Globus pallidus (tissue), 1 donor: ENCODE measurements at regions not wholly inside any gene's neighbourhood (a gene's known extent, or its start where the extent isn't known, plus 50 kb on each side); places are given as distances from the start of the nearest gene placed in this dataset.

Experiments used
- DNase-seq: peaks from one replicate; pipeline ENCODE4 v3.0.0-alpha.2; 2015; ENCODE audit warnings: low spot score

GRCh38 chr6:126607289-126607688 lies 267.4 kb downstream of the CENPW start:
- DNase-seq, result no peak

- DNase-seq, result no peak
Observed at GRCh38 chr6:126608681-126609080, 268.8 kb downstream of the CENPW start.

GRCh38 chr6:126614642-126615504 lies 275.0 kb downstream of the CENPW start:
- DNase-seq, result no peak

GRCh38 chr6:126616866-126617265 lies 277.0 kb downstream of the CENPW start:
- no peak for DNase-seq

- no peak for DNase-seq
Observed at GRCh38 chr6:126618639-126619343, 278.9 kb downstream of the CENPW start.

- DNase-seq, result no peak
Observed at GRCh38 chr6:126620719-126621118, 280.8 kb downstream of the CENPW start.

GRCh38 chr6:126625019-126625418 lies 285.1 kb downstream of the CENPW start:
- DNase-seq, result no peak

GRCh38 chr6:126628125-126628524 lies 288.2 kb downstream of the CENPW start:
- no peak for DNase-seq

GRCh38 chr6:126631363-126631762 lies 291.4 kb downstream of the CENPW start:
- DNase-seq, result no peak

GRCh38 chr6:126632271-126632670 lies 292.4 kb downstream of the CENPW start:
- no peak for DNase-seq

- DNase-seq, result peak; percentile 2
Observed at GRCh38 chr6:126633373-126633772, 293.5 kb downstream of the CENPW start.

- DNase-seq, result no peak
Observed at GRCh38 chr6:126640356-126640755, 300.4 kb downstream of the CENPW start.

GRCh38 chr6:126640921-126641320 lies 301.0 kb downstream of the CENPW start:
- no peak for DNase-seq

- no peak for DNase-seq
Observed at GRCh38 chr6:126641641-126642040, 301.7 kb downstream of the CENPW start.

- DNase-seq, result no peak
Observed at GRCh38 chr6:126643352-126643751, 303.4 kb downstream of the CENPW start.

GRCh38 chr6:126650931-126651330 lies 311.0 kb downstream of the CENPW start:
- DNase-seq, result no peak

GRCh38 chr6:126657561-126658175 lies 317.8 kb downstream of the CENPW start:
- no peak for DNase-seq

GRCh38 chr6:126660376-126660775 lies 320.5 kb downstream of the CENPW start:
- no peak for DNase-seq

- DNase-seq, result no peak
Observed at GRCh38 chr6:126661646-126662045, 321.7 kb downstream of the CENPW start.

GRCh38 chr6:126662966-126663365 lies 323.1 kb downstream of the CENPW start:
- no peak for DNase-seq

- no peak for DNase-seq
Observed at GRCh38 chr6:126664271-126664670, 324.4 kb downstream of the CENPW start.

- DNase-seq, result no peak
Observed at GRCh38 chr6:126665551-126665950, 325.6 kb downstream of the CENPW start.

GRCh38 chr6:126667071-126667470 lies 327.2 kb downstream of the CENPW start:
- no peak for DNase-seq
